Ovary (tissue), 7 donors: ENCODE measurements at regions not wholly inside any gene's neighbourhood (a gene's known extent, or its start where the extent isn't known, plus 50 kb on each side); places are given as distances from the start of the nearest gene placed in this dataset.

Experiments
- DNase-seq, 5 donors: peaks; one replicate each; pipeline ENCODE4 v3.0.0-alpha.2; 2019 to 2020
- H3K27ac ChIP-seq, 2 donors: fragments of 200-600 bp; one replicate each; pipeline versions ENCODE4 v1.5.1 to v1.8.0; 2019 to 2022
- H3K27me3 ChIP-seq: fragments of 200-600 bp; one replicate; pipeline ENCODE4 v1.8.0; 2022
- H3K36me3 ChIP-seq: fragments of 200-600 bp; sonication (generic); one replicate; pipeline ENCODE4 v1.5.1; 2019
- H3K4me1 ChIP-seq: one replicate; pipeline ENCODE4 v1.8.1; 2013; ENCODE audit warnings: mild to moderate bottlenecking, moderate library complexity; ENCODE audit not compliant: insufficient read depth
- H3K4me3 ChIP-seq: fragments of 200-600 bp; sonication (generic); one replicate; pipeline ENCODE4 v1.5.1; 2017
- H3K9me3 ChIP-seq, 2 donors: fragments of 200-600 bp in 1 of 2; sonication (generic) in 1 of 2; one replicate each; pipeline versions ENCODE4 v1.5.1 to v1.8.1; 2013 to 2019; ENCODE audit warnings: mild to moderate bottlenecking in 1 of 2, moderate library complexity in 1 of 2
- EP300 ChIP-seq: sonication (generic); formaldehyde crosslinking; IDR thresholded peaks from one replicate; pipeline ENCODE4 v1.6.1; 2017; ENCODE audit warnings: antibody characterized with exemption
- POLR2A ChIP-seq: fragments of 450-650 bp; IDR thresholded peaks from one replicate; pipeline ENCODE4 v1.6.1; 2017; ENCODE audit warnings: antibody characterized with exemption, mild to moderate bottlenecking, moderate library complexity
- WGBS, 3 donors: extraction: QIAGEN DNeasy Blood & Tissue Kit in 1 of 3; methylation state at CpG; one replicate each; pipeline versions ENCODE4 v1.1.5 to v1.1.7; 2013 to 2017; 5-methylcytosine and 5-hydroxymethylcytosine counted together
- intact Hi-C, 4 donors: fragments of 100-400 bp; cut with DNase I; formaldehyde crosslinking; loops; one replicate each; pipeline versions ENCODE4 v1.11.0 to v1.15.1; 2022 to 2023
- TF ChIP-seq, protein P1 (sequence below), 3 donors: fragments of 450-650 bp in 2 of 3; fragments of 200-600 bp in 1 of 3; IDR thresholded peaks; one replicate each; pipeline versions ENCODE4 v1.5.1 to v1.8.0; 2016 to 2022; ENCODE audit warnings: antibody characterized with exemption in 3 of 3, mild to moderate bottlenecking in 1 of 3
- donor health status: DM: no; HTN: no; CAD: no; lungs with moderate emphysema.
- donor health status: DM: no; HTN: no; CAD: no.
- donor health status: Bipolar disorder and iron deficiency.
- donor health status: DM: no; HTN: no; CAD: no.
- donor health status: DM: yes; HTN: yes; CAD: no.

DNA sequence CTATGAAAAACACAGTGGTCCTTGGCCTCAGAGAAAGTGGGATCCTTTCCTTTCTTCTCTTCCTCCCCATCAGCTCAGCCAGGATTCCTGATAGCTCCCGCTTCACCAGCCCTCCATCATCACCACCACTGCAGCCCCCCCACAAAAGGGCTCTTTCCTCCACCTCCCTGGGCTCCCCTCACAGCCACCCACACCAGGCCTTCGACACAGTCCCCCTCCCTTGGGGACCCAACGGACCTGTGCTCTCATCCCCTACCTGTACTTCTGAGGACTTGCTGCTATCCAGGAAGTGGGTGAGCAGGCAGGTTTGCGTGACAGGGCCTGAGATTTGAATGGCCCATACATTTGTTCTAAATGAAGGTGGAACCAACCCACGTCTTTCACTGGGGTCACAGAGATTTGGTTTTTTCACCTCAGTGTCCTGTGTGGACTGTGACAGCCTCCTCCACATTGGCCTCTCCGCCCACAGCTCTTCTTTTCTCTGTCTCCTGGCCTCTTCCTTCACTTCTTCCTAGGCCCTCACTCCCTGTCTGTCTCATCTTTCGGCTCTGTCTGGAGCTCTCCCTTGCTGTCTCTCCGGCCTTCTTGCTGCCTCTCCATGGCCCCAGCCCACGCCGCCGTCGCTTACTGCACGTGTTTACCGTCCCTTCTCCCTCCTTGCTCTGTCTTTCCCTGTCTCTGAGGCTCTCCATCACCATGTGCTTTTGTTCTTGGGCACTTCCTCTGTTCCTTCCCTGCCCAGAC lies 238.6 kb downstream of the FOXD2 start:
- intact Hi-C loops: no loop called here
- H3K9me3 ChIP-seq: no peaks in the 10 kb centered on the region
- WGBS, 3 donors: 77 to 85% (median 81%) methylated on average over 14 of the region's 14 CpGs

DNA sequence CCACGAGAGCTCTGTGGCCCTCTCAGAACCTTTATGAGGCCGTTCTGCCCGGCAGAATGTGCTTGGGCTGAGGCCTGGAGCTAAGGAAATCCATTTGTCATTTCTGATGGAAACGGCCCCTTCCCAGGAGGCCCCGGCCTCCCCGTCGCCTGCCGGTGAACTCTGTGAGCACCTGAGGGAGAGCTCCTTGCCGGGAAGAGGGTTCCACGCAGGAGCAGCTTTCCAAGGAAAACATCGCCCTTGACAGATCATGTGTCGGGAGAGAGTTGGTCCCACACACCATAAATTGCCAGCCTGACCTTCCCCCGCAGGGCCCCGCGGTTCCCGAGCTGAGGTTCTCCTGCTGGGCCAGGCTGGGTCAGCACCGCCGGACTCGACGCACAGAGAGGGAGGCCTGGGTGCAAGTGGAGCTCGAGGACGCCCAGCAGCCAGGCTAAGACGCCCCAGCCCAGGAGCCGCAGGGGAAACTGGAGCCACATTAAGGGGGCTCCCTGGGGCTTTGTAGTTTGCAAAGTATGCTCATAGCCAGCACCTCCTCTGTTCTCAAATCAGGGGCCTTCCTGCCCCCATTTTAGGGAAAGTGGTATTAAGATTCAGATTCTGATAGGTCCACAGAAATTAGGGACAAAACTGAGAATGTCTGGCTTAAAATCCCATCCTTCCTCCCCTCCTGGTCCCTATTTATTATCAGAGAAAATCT lies 239.5 kb downstream of the FOXD2 start:
- Histone ChIP-seq H3K4me3 (no peak overlapping the region), H3K4me1 (no peaks in the 10 kb centered on the region), H3K9me3 (no peaks in the 10 kb centered on the region), H3K36me3 (no peaks in the 10 kb centered on the region), H3K27me3 (no peaks in the 10 kb centered on the region), H3K27ac (no peak overlapping the region)
- TF ChIP-seq, protein P1, sequence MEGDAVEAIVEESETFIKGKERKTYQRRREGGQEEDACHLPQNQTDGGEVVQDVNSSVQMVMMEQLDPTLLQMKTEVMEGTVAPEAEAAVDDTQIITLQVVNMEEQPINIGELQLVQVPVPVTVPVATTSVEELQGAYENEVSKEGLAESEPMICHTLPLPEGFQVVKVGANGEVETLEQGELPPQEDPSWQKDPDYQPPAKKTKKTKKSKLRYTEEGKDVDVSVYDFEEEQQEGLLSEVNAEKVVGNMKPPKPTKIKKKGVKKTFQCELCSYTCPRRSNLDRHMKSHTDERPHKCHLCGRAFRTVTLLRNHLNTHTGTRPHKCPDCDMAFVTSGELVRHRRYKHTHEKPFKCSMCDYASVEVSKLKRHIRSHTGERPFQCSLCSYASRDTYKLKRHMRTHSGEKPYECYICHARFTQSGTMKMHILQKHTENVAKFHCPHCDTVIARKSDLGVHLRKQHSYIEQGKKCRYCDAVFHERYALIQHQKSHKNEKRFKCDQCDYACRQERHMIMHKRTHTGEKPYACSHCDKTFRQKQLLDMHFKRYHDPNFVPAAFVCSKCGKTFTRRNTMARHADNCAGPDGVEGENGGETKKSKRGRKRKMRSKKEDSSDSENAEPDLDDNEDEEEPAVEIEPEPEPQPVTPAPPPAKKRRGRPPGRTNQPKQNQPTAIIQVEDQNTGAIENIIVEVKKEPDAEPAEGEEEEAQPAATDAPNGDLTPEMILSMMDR (IDR thresholded peaks at IDR 0.05): no peak
- TF ChIP-seq EP300 (no peak), POLR2A (no peak)
- 40 to 55% (median 51%) methylated on average over 24 of the region's 24 CpGs for WGBS, 3 donors
- intact Hi-C loops: no loop called here
- DNase-seq: no peak

More for the DNA sequence above, 238.6 kb downstream of the FOXD2 start:
- no peak for DNase-seq
- TF ChIP-seq EP300 (no peak), POLR2A (no peak)
- TF ChIP-seq, protein P1 (IDR thresholded peaks at IDR 0.05): no peak
- H3K36me3 ChIP-seq: no peaks in the 10 kb centered on the region
- no peaks in the 10 kb centered on the region for H3K4me1 ChIP-seq
- H3K27ac ChIP-seq: no peak overlapping the region
- H3K4me3 ChIP-seq: no peak overlapping the region
- no peaks in the 10 kb centered on the region for H3K27me3 ChIP-seq

DNA sequence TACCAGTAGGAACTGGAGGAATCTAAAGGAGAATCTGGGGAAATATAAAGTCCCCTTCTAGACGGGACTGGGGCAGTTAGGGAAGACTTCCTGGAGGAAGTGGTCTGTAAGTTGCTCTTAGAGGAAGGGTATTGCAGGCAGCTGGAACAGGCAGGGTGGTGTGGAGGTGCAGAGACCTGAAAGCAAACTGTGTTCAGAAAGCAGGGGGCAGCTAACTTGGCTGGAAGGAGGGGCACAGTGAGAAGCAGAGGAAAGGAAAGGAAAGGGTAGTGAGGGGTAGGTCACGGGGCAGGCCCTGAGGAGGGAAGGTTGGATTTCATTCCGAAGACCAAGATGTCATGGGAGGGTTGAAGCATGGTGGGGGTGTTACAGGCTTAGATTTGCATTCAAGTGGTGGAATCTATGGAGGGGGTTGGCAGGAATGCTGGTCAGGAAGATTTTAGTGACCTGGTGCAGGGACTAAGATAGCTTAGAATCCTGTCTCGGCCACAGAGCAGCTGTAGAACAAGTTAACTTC lies 240.7 kb downstream of the FOXD2 start:
- DNase-seq: no peak
- H3K9me3 ChIP-seq: no peaks in the 10 kb centered on the region
- intact Hi-C loops: no loop called here
- 59 to 78% (median 64%) methylated on average over 4 of the region's 4 CpGs for WGBS, 3 donors
- no peaks in the 10 kb centered on the region for H3K27me3 ChIP-seq
- no peaks in the 10 kb centered on the region for H3K36me3 ChIP-seq
- no peaks in the 10 kb centered on the region for H3K4me1 ChIP-seq
- TF ChIP-seq EP300 (no peak), POLR2A (no peak)
- TF ChIP-seq, protein P1 (IDR thresholded peaks at IDR 0.05): no peak
- no peak overlapping the region for H3K4me3 ChIP-seq
- no peak overlapping the region for H3K27ac ChIP-seq

DNA sequence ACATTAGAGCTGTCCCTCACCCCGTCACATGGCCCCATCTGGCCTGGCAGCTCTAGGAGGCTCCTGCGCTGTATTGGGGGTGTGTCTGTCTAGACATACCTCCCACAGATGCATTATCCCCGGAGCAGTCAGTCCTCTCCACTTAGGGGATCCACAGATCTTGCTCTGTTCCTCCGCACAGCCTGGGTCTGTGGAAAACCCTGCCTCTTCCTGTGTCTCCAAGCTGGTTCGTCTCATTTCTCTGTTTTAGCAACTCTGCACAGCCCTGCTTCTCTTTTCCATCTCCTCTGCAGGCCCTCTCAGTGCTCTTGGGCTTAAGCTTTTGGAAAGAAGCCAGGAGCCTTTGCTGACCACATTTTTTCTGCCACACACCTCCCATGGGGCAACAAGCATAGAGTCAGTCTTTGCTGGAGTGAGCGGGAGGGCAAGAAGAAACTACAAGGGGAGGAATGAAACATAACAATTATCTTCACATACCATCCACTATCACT lies 241.5 kb downstream of the FOXD2 start:
- H3K4me3 ChIP-seq: no peak overlapping the region
- no peaks in the 10 kb centered on the region for H3K9me3 ChIP-seq
- TF ChIP-seq EP300 (no peak), POLR2A (no peak)
- TF ChIP-seq, protein P1 (IDR thresholded peaks at IDR 0.05): no peak
- no peaks in the 10 kb centered on the region for H3K36me3 ChIP-seq
- H3K27ac ChIP-seq: no peak overlapping the region
- intact Hi-C loops: no loop called here
- DNase-seq: no peak
- no peaks in the 10 kb centered on the region for H3K27me3 ChIP-seq
- H3K4me1 ChIP-seq: no peaks in the 10 kb centered on the region
- WGBS, 3 donors: 36 to 54% (median 42%) methylated on average over 6 of the region's 6 CpGs
